Hematopoietic multipotent progenitor cell treated with erythropoietin and hydrocortisone succinate and interleukin-3 and kit ligand, for 8 days (in vitro differentiated cells): ENCODE measurements at regions not wholly inside any gene's neighbourhood (a gene's known extent, or its start where the extent isn't known, plus 50 kb on each side); places are given as distances from the start of the nearest gene placed in this dataset.

Experiments
- DNase-seq: peaks from one replicate; pipeline ENCODE4 v3.0.0-alpha.2; 2015

- DNase-seq: no peak
Measured at GRCh38 chr2:114156366-114157056, 266.6 kb downstream of the ACTR3 start.

- DNase-seq: no peak
Measured at GRCh38 chr2:114157057-114157385, 267.1 kb downstream of the ACTR3 start.

- DNase-seq: no peak
Measured at GRCh38 chr2:114160263-114160981, 270.5 kb downstream of the ACTR3 start.

- DNase-seq: no peak
Measured at GRCh38 chr2:114161371-114161770, 271.5 kb downstream of the ACTR3 start.

GRCh38 chr2:114167799-114168198 lies 274.6 kb upstream of the DPP10 start:
- DNase-seq: no peak

GRCh38 chr2:114170070-114170469 lies 272.4 kb upstream of the DPP10 start:
- no peak for DNase-seq

GRCh38 chr2:114175507-114175906 lies 266.9 kb upstream of the DPP10 start:
- DNase-seq: no peak

GRCh38 chr2:114185501-114185900 lies 256.9 kb upstream of the DPP10 start:
- no peak for DNase-seq

- DNase-seq: no peak
Measured at GRCh38 chr2:114192362-114192761, 250.1 kb upstream of the DPP10 start.

- DNase-seq: no peak
Measured at GRCh38 chr2:114201781-114202180, 240.7 kb upstream of the DPP10 start.

GRCh38 chr2:114203679-114204078 lies 238.8 kb upstream of the DPP10 start:
- no peak for DNase-seq

GRCh38 chr2:114213808-114214207 lies 228.6 kb upstream of the DPP10 start:
- no peak for DNase-seq

GRCh38 chr2:114218383-114218782 lies 224.1 kb upstream of the DPP10 start:
- no peak for DNase-seq

- DNase-seq: peak; percentile 2
Measured at GRCh38 chr2:114219456-114219855, 223.0 kb upstream of the DPP10 start.

GRCh38 chr2:114222344-114222743 lies 220.1 kb upstream of the DPP10 start:
- DNase-seq: no peak

GRCh38 chr2:114231921-114232320 lies 210.5 kb upstream of the DPP10 start:
- no peak for DNase-seq

GRCh38 chr2:114237331-114237730 lies 205.1 kb upstream of the DPP10 start:
- no peak for DNase-seq

- DNase-seq: no peak
Measured at GRCh38 chr2:114238910-114239559, 203.4 kb upstream of the DPP10 start.

- DNase-seq: no peak
Measured at GRCh38 chr2:114248648-114249047, 193.8 kb upstream of the DPP10 start.

- DNase-seq: no peak
Measured at GRCh38 chr2:114252713-114253112, 189.7 kb upstream of the DPP10 start.

GRCh38 chr2:114254875-114255274 lies 187.6 kb upstream of the DPP10 start:
- no peak for DNase-seq

GRCh38 chr2:114259389-114259788 lies 183.1 kb upstream of the DPP10 start:
- no peak for DNase-seq

GRCh38 chr2:114261366-114261765 lies 181.1 kb upstream of the DPP10 start:
- DNase-seq: no peak

- no peak for DNase-seq
Measured at GRCh38 chr2:114265261-114265660, 177.2 kb upstream of the DPP10 start.
